K562 (cell line): ENCODE measurements at regions not wholly inside any gene's neighbourhood (a gene's known extent, or its start where the extent isn't known, plus 50 kb on each side); places are given as distances from the start of the nearest gene placed in this dataset.

Source experiments
- AFF4 ChIP-seq: sonication (generic); formaldehyde crosslinking; IDR thresholded peaks from 2 replicates; pipeline ENCODE4 v1.8.0; 2023; ENCODE audit warnings: mild to moderate bottlenecking, missing genetic modification reagents
- ATF4 ChIP-seq: fragments of 450-650 bp; formaldehyde crosslinking; IDR thresholded peaks from 2 replicates; pipeline ENCODE4 v1.4.0; 2022; ENCODE audit warnings: mild to moderate bottlenecking, moderate library complexity
- CAMTA2 ChIP-seq: fragments of 250-450 bp; sonication (Bioruptor Pico); conservative IDR thresholded peaks from 2 replicates; pipeline ENCODE4 v1.5.1; 2022
- CEBPB ChIP-seq: fragments of 450-650 bp; IDR thresholded peaks from 2 replicates; pipeline ENCODE4 v1.6.1; 2016; ENCODE audit warnings: missing genetic modification characterization, missing compliant biosample characterization
- CHD1 ChIP-seq: fragments of 200-600 bp; sonication (generic); IDR thresholded peaks from one replicate; pipeline ENCODE4 v1.6.1; 2012; ENCODE audit warnings: mild to moderate bottlenecking, moderate library complexity, low read length, inconsistent platforms
- CREB1 ChIP-seq, 2 experiments: sonication (generic) in 1 of 2; formaldehyde crosslinking in 1 of 2; IDR thresholded peaks; 2 replicates each; pipeline versions ENCODE4 v1.6.1 to v1.8.0; 2012 to 2022; ENCODE audit warnings: inconsistent platforms in 1 of 2, mild to moderate bottlenecking in 1 of 2, missing genetic modification reagents in 1 of 2, moderate library complexity in 1 of 2
- ELF1 ChIP-seq: fragments of 200-800 bp; sonication (Bioruptor generic); IDR thresholded peaks from 2 replicates; pipeline ENCODE4 v1.6.1; 2016; ENCODE audit warnings: missing genetic modification characterization, missing compliant biosample characterization
- FIP1L1 ChIP-seq: fragments of 200-400 bp; formaldehyde crosslinking; IDR thresholded peaks from 2 replicates; pipeline ENCODE4 v1.6.1; 2018; ENCODE audit warnings: mild to moderate bottlenecking, low read depth, low read length; ENCODE audit not compliant: poor library complexity, severe bottlenecking
- FOXP4 ChIP-seq: sonication (generic); formaldehyde crosslinking; IDR thresholded peaks from 2 replicates; pipeline ENCODE4 v1.8.0; 2022; ENCODE audit warnings: mild to moderate bottlenecking, missing genetic modification reagents, borderline replicate concordance
- MAFG ChIP-seq: fragments of 450-650 bp; conservative IDR thresholded peaks from 2 replicates; pipeline ENCODE4 v1.6.1; 2016; ENCODE audit warnings: missing genetic modification characterization, missing compliant biosample characterization
- MBD2 ChIP-seq: sonication (generic); IDR thresholded peaks from 2 replicates; pipeline ENCODE4 v1.6.1; 2016; ENCODE audit warnings: low read depth, borderline replicate concordance
- MEIS2 ChIP-seq: fragments of 450-650 bp; IDR thresholded peaks from 2 replicates; pipeline ENCODE4 v1.6.1; 2014; ENCODE audit warnings: mild to moderate bottlenecking; ENCODE audit not compliant: partially characterized antibody
- SIX5 ChIP-seq, 2 experiments: IDR thresholded peaks; 2 replicates each; pipeline ENCODE4 v1.6.1; 2011; ENCODE audit warnings: low read length in 2 of 2, borderline replicate concordance in 1 of 2, low read depth in 1 of 2, mild to moderate bottlenecking in 1 of 2, moderate library complexity in 1 of 2; ENCODE audit not compliant: insufficient read depth in 1 of 2
- TARDBP ChIP-seq: fragments of 450-650 bp; IDR thresholded peaks from 2 replicates; pipeline ENCODE4 v1.6.1; 2016
- ZBTB17 ChIP-seq: fragments of 450-650 bp; formaldehyde crosslinking; IDR thresholded peaks from 2 replicates; pipeline ENCODE4 v1.4.0; 2020; ENCODE audit warnings: mild to moderate bottlenecking
- ZFP91 ChIP-seq: sonication (generic); formaldehyde crosslinking; IDR thresholded peaks from 2 replicates; pipeline ENCODE4 v1.8.0; 2022; ENCODE audit warnings: mild to moderate bottlenecking, missing genetic modification reagents
- ZNF23 ChIP-seq: fragments of 250-450 bp; sonication (Bioruptor Pico); IDR thresholded peaks from 2 replicates; pipeline ENCODE4 v1.4.0; 2020; ENCODE audit warnings: mild to moderate bottlenecking
- ZNF282 ChIP-seq: sonication (generic); formaldehyde crosslinking; IDR thresholded peaks from 2 replicates; pipeline ENCODE4 v1.8.1; 2023; ENCODE audit warnings: missing genetic modification reagents
- ZNF436 ChIP-seq: fragments of 250-450, 450-650 bp; sonication (Bioruptor Pico); formaldehyde crosslinking; IDR thresholded peaks from 2 replicates; pipeline ENCODE4 v1.7.0; 2020; ENCODE audit warnings: mild to moderate bottlenecking
- ZNF445 ChIP-seq: fragments of 250-450 bp; sonication (Bioruptor Pico); IDR thresholded peaks from 2 replicates; pipeline ENCODE4 v1.4.0; 2020; ENCODE audit warnings: low read depth, mild to moderate bottlenecking, moderate library complexity
- ZNF511 ChIP-seq: sonication (generic); formaldehyde crosslinking; IDR thresholded peaks from 2 replicates; pipeline ENCODE4 v1.8.0; 2022; ENCODE audit warnings: mild to moderate bottlenecking, missing genetic modification reagents

- TF ChIP-seq ATF4 (CRISPR knock-in tag) (0 out of 2 replicates have a peak, but pooled peaks have one; percentile 37), MEIS2 (peak; percentile 85), CHD1 (no peak), ZNF511 (CRISPR knock-in tag) (no peak), MAFG (peak; percentile 99), ZFP91 (CRISPR knock-in tag) (no peak), ZBTB17 (CRISPR knock-in tag) (no peak), FOXP4 (no peak), FIP1L1 (no peak), ELF1 (tag) (no peak), AFF4 (no peak), TARDBP (no peak), ZNF445 (CRISPR knock-in tag) (no peak), ZNF282 (no peak), SIX5 (IDR thresholded peaks at IDR 0.05; ENCODE audit: borderline replicate concordance in 1 of 2, insufficient read depth in 1 of 2, low read depth in 1 of 2, low read length in 2 of 2) (no peak), MBD2 (no peak), ZNF23 (CRISPR knock-in tag) (no peak), CREB1 (IDR thresholded peaks at IDR 0.05) (no peak), CREB1 (CRISPR knock-in tag; IDR thresholded peaks at IDR 0.05) (no peak), CEBPB (no peak), CAMTA2 (CRISPR knock-in tag) (no peak), ZNF436 (CRISPR knock-in tag) (no peak)
Observed at GRCh38 chr21:35504277-35504676, 455.2 kb upstream of the RUNX1 start (continued).
